DND-41 (cell line): ENCODE measurements at regions not wholly inside any gene's neighbourhood (a gene's known extent, or its start where the extent isn't known, plus 50 kb on each side); places are given as distances from the start of the nearest gene placed in this dataset.
"Not testable (repeated sequence)": the region's sequence is repeated elsewhere in the genome, so short reads cannot be mapped to it uniquely, and the experiment has no call there.

ENCODE experiments used
- ATAC-seq: fragments of 200-7000 bp; cut with Tn5 transposase; 3 replicates; pipeline ENCODE4 v1.9.1; 2021; ENCODE audit warnings: low read depth; ENCODE audit not compliant: insufficient read depth
- DNase-seq: peaks from one replicate; pipeline ENCODE4 v3.0.0-alpha.2; 2020
- H2AFZ ChIP-seq: 2 replicates; pipeline ENCODE4 v1.6.0; 2012; ENCODE audit warnings: low read depth, low read length
- H3K27ac ChIP-seq: 2 replicates; pipeline ENCODE4 v1.5.1; 2012; ENCODE audit warnings: low read length, inconsistent platforms
- H3K27me3 ChIP-seq: fragments of 200-600 bp; sonication (generic); 2 replicates; pipeline ENCODE4 v1.6.0; 2012; ENCODE audit warnings: low read length, mild to moderate bottlenecking, inconsistent platforms; ENCODE audit not compliant: insufficient read depth, poor library complexity
- H3K36me3 ChIP-seq: 2 replicates; pipeline ENCODE4 v1.5.1; 2012; ENCODE audit warnings: low read length, inconsistent platforms; ENCODE audit not compliant: insufficient read depth
- H3K4me1 ChIP-seq: 2 replicates; pipeline ENCODE4 v1.5.1; 2012; ENCODE audit warnings: mild to moderate bottlenecking, low read length; ENCODE audit not compliant: insufficient read depth
- H3K4me2 ChIP-seq: 2 replicates; pipeline ENCODE4 v1.6.0; 2012; ENCODE audit warnings: mild to moderate bottlenecking, moderate library complexity, low read length, inconsistent platforms; ENCODE audit not compliant: insufficient read depth
- H3K4me3 ChIP-seq, 2 experiments: fragments of 200-600 bp in 1 of 2; shearing (Covaris generic) in 1 of 2; 2 replicates each; pipeline ENCODE4 v1.5.1; 2012 to 2016; ENCODE audit warnings: inconsistent platforms in 2 of 2, low read length in 2 of 2, mild to moderate bottlenecking in 2 of 2, low read depth in 1 of 2, moderate library complexity in 1 of 2
- H3K79me2 ChIP-seq: 2 replicates; pipeline ENCODE4 v1.6.0; 2012; ENCODE audit warnings: low read length, inconsistent platforms; ENCODE audit not compliant: insufficient read depth
- H3K9ac ChIP-seq: 2 replicates; pipeline ENCODE4 v1.6.0; 2012; ENCODE audit warnings: low read depth, mild to moderate bottlenecking, inconsistent platforms, low read length, moderate library complexity
- H3K9me3 ChIP-seq: 2 replicates; pipeline ENCODE4 v1.5.1; 2012; ENCODE audit warnings: low read length, moderate library complexity, mild to moderate bottlenecking, inconsistent platforms; ENCODE audit not compliant: insufficient read depth, severe bottlenecking
- H4K20me1 ChIP-seq: 2 replicates; pipeline ENCODE4 v1.6.0; 2012; ENCODE audit warnings: low read length; ENCODE audit not compliant: insufficient read depth
- EZH2 ChIP-seq: IDR thresholded peaks from 3 replicates; pipeline ENCODE4 v1.6.1; 2012; ENCODE audit warnings: borderline replicate concordance, low read depth, mild to moderate bottlenecking, moderate library complexity, low read length, inconsistent platforms; ENCODE audit not compliant: severe bottlenecking
- TF ChIP-seq, protein P1 (sequence below): IDR thresholded peaks from 2 replicates; pipeline ENCODE4 v1.5.1; 2012; ENCODE audit warnings: borderline replicate concordance, low read length, moderate library complexity, mild to moderate bottlenecking; ENCODE audit not compliant: poor library complexity, severe bottlenecking; ENCODE audit errors: extremely low read depth

DNA sequence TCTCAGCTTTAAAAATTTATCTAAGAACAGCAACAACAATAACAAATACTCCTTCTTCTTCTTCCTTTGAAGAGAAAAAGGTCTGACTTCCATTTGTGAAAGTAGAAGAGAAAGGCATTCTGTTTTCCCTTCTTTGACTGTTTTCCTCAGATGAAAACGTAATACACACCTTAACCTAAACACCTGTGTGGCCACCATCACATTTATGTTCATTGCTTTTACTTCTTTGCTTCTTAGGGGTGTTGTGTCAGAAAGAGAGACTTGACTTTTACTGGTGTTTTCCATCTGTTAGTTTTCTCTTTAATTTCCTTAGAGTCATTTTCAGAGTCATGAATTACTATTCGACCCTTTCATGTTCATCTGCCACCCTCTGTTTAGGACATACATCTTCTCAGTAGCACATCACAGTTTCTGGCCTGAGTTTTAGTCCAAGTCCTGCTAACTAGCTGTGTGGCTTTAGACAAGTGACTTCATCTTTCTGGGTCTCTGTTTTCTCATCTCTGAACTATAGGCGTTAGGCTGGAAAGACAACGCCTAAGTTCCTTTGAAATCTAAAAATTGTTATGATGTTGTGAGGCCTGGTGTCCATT is 283.8 kb downstream of the GATA3 start:
- Histone ChIP-seq H3K4me2 (no peak overlapping the region), H2AFZ (no peak overlapping the region), H3K36me3 (no peaks in the 10 kb centered on the region), H4K20me1 (no peaks in the 10 kb centered on the region), H3K27me3 (no peaks in the 10 kb centered on the region), H3K79me2 (no peaks in the 10 kb centered on the region), H3K4me3 (no peak overlapping the region), H3K9me3 (no peaks in the 10 kb centered on the region), H3K27ac (no peak overlapping the region), H3K4me1 (peaks cover 13% of the 10 kb centered on the region), H3K9ac (no peak overlapping the region)
- DNase-seq (no peak), ATAC-seq (no peak)
- TF ChIP-seq EZH2, result no peak
- TF ChIP-seq, protein P1, sequence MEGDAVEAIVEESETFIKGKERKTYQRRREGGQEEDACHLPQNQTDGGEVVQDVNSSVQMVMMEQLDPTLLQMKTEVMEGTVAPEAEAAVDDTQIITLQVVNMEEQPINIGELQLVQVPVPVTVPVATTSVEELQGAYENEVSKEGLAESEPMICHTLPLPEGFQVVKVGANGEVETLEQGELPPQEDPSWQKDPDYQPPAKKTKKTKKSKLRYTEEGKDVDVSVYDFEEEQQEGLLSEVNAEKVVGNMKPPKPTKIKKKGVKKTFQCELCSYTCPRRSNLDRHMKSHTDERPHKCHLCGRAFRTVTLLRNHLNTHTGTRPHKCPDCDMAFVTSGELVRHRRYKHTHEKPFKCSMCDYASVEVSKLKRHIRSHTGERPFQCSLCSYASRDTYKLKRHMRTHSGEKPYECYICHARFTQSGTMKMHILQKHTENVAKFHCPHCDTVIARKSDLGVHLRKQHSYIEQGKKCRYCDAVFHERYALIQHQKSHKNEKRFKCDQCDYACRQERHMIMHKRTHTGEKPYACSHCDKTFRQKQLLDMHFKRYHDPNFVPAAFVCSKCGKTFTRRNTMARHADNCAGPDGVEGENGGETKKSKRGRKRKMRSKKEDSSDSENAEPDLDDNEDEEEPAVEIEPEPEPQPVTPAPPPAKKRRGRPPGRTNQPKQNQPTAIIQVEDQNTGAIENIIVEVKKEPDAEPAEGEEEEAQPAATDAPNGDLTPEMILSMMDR, result no peak

DNA sequence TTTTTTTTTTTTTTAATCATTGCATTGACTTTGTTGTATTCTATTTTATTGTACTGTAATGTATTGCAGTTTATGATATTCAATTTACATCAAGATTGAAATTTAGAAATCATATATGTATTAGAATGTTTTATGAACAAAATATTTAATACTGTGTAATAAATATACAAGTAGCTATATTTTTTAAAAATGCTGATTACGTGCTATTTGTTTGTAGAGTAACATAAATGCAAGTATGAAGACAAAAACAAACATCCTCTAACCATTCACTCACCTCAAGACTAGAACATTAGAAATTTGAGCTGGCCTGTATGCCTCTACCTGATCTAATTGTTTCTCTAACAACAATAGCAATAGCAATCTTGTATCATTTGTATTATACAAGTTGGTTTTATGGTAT is 290.3 kb downstream of the GATA3 start:
- H3K27me3 ChIP-seq, result no peaks in the 10 kb centered on the region
- H3K4me3 ChIP-seq, result no peak overlapping the region
- no peak overlapping the region for H2AFZ ChIP-seq
- no peaks in the 10 kb centered on the region for H3K9me3 ChIP-seq
- H3K36me3 ChIP-seq, result no peaks in the 10 kb centered on the region
- ATAC-seq, result no peak
- H3K9ac ChIP-seq, result no peak overlapping the region
- no peaks in the 10 kb centered on the region for H3K79me2 ChIP-seq
- no peak overlapping the region for H3K27ac ChIP-seq
- H3K4me2 ChIP-seq, result no peak overlapping the region
- TF ChIP-seq EZH2, result no peak
- TF ChIP-seq, protein P1, result no peak
- H3K4me1 ChIP-seq, result peaks cover 5% of the 10 kb centered on the region
- no peak for DNase-seq
- H4K20me1 ChIP-seq, result no peaks in the 10 kb centered on the region

DNA sequence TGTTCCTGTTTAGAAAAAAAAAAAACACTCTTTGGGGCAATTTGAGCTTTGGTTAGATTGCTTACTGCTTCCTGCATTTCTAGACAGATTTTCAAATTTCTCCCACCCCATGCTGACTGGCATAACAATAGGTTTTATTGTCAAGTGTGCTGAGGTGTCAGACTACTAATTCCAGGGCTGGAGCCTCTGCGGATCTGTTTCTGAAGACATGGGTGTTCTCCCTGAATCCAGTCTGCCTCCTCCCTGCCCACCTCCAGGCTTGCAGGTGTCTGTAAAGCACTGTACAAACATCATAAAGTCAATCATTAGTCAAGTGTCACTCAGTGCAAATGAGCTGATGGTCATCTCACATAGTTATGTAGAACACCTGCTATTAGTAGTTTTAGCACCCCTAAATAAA is 292.4 kb downstream of the GATA3 start:
- Histone ChIP-seq H3K4me3 (no peak overlapping the region), H3K9me3 (no peaks in the 10 kb centered on the region), H4K20me1 (no peaks in the 10 kb centered on the region), H3K36me3 (no peaks in the 10 kb centered on the region), H3K4me1 (peaks cover 15% of the 10 kb centered on the region), H3K9ac (no peak overlapping the region), H2AFZ (no peak overlapping the region), H3K27me3 (no peaks in the 10 kb centered on the region), H3K79me2 (no peaks in the 10 kb centered on the region), H3K4me2 (no peak overlapping the region), H3K27ac (no peak overlapping the region)
- ATAC-seq (no peak), DNase-seq (no peak)
- TF ChIP-seq, protein P1, result no peak
- TF ChIP-seq EZH2, result no peak

DNA sequence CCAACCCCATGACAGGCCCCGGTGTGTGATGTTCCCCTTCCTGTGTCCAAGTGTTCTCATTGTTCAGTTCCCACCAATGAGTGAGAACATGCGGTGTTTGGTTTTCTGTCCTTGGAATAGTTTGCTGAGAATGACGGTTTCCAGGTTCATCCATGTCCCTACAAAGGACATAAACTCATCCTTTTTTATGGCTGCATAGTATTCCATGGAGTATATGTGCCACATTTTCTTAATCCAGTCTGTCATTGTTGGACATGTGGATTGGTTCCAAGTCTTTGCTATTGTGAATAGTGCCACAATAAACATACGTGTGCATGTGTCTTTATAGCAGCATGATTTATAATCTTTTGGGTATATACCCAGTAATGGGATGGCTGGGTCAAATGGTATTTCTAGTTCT is 293.1 kb downstream of the GATA3 start:
- H3K4me2 ChIP-seq, H2AFZ ChIP-seq, H3K27me3 ChIP-seq, H3K9ac ChIP-seq, H3K4me3 ChIP-seq, DNase-seq, H4K20me1 ChIP-seq, H3K27ac ChIP-seq, H3K36me3 ChIP-seq, H3K9me3 ChIP-seq, H3K79me2 ChIP-seq, ATAC-seq: not testable (repeated sequence)
- peaks cover 15% of the 10 kb centered on the region for H3K4me1 ChIP-seq
